ENCODE measurements at regions not wholly inside any gene's neighbourhood (a gene's known extent, or its start where the extent isn't known, plus 50 kb on each side); places are given as distances from the start of the nearest gene placed in this dataset.

- Mint-ChIP-seq H3K4me1 (ENCODE audit: low read depth) (no peaks in the 10 kb centered on the region), H3K36me3 (ENCODE audit: low read depth) (peaks cover 2% of the 10 kb centered on the region), H3K27ac (no peak overlapping the region), H3K27me3 (ENCODE audit: insufficient read depth) (peaks cover 15% of the 10 kb centered on the region), H3K9me3 (no peaks in the 10 kb centered on the region), H3K4me3 (no peak overlapping the region)
- intact Hi-C loops (cut with micrococcal nuclease): no loop called here
- DNase-seq (ENCODE audit: low spot score): no peak
Measured at GRCh38 chr2:111685342-111685741, 198.7 kb downstream of the ANAPC1 start.

GRCh38 chr2:111686994-111687393 is 197.0 kb downstream of the ANAPC1 start:
- no peak overlapping the region for H3K27ac Mint-ChIP-seq
- intact Hi-C loops (cut with micrococcal nuclease): no loop called here
- H3K9me3 Mint-ChIP-seq: no peaks in the 10 kb centered on the region
- peaks cover 6% of the 10 kb centered on the region for H3K4me1 Mint-ChIP-seq (ENCODE audit: low read depth)
- H3K4me3 Mint-ChIP-seq: no peak overlapping the region
- peaks cover 17% of the 10 kb centered on the region for H3K27me3 Mint-ChIP-seq (ENCODE audit: insufficient read depth)
- H3K36me3 Mint-ChIP-seq (ENCODE audit: low read depth): peaks cover 5% of the 10 kb centered on the region
- DNase-seq (ENCODE audit: low spot score): no peak

- Mint-ChIP-seq H3K9me3 (no peaks in the 10 kb centered on the region), H3K4me1 (ENCODE audit: low read depth) (peaks cover 12% of the 10 kb centered on the region), H3K36me3 (ENCODE audit: low read depth) (peaks cover 7% of the 10 kb centered on the region), H3K27ac (no peak overlapping the region), H3K27me3 (ENCODE audit: insufficient read depth) (peaks cover 13% of the 10 kb centered on the region), H3K4me3 (no peak overlapping the region)
- no peak for DNase-seq (ENCODE audit: low spot score)
- intact Hi-C loops (cut with micrococcal nuclease): no loop called here
Measured at GRCh38 chr2:111687911-111688310, 196.1 kb downstream of the ANAPC1 start.

GRCh38 chr2:111688482-111688881 is 195.5 kb downstream of the ANAPC1 start:
- intact Hi-C loops (cut with micrococcal nuclease): no loop called here
- DNase-seq (ENCODE audit: low spot score): no peak
- Mint-ChIP-seq H3K27me3 (ENCODE audit: insufficient read depth) (peaks cover 13% of the 10 kb centered on the region), H3K4me1 (ENCODE audit: low read depth) (peaks cover 12% of the 10 kb centered on the region), H3K36me3 (ENCODE audit: low read depth) (peaks cover 7% of the 10 kb centered on the region), H3K9me3 (no peaks in the 10 kb centered on the region), H3K27ac (no peak overlapping the region), H3K4me3 (no peak overlapping the region)

- no peaks in the 10 kb centered on the region for H3K9me3 Mint-ChIP-seq
- intact Hi-C loops (cut with micrococcal nuclease): no loop called here
- H3K27ac Mint-ChIP-seq: no peak overlapping the region
- peaks cover 12% of the 10 kb centered on the region for H3K4me1 Mint-ChIP-seq (ENCODE audit: low read depth)
- H3K4me3 Mint-ChIP-seq: no peak overlapping the region
- H3K36me3 Mint-ChIP-seq (ENCODE audit: low read depth): peaks cover 7% of the 10 kb centered on the region
- peaks cover 16% of the 10 kb centered on the region for H3K27me3 Mint-ChIP-seq (ENCODE audit: insufficient read depth)
- no peak for DNase-seq (ENCODE audit: low spot score)
Measured at GRCh38 chr2:111689174-111689573, 194.8 kb downstream of the ANAPC1 start.

GRCh38 chr2:111689941-111690340 is 194.1 kb downstream of the ANAPC1 start:
- DNase-seq (ENCODE audit: low spot score): no peak
- Mint-ChIP-seq H3K9me3 (no peaks in the 10 kb centered on the region), H3K27ac (no peak overlapping the region), H3K36me3 (ENCODE audit: low read depth) (peaks cover 7% of the 10 kb centered on the region), H3K27me3 (ENCODE audit: insufficient read depth) (peaks cover 13% of the 10 kb centered on the region), H3K4me3 (no peak overlapping the region), H3K4me1 (ENCODE audit: low read depth) (peaks cover 12% of the 10 kb centered on the region)
- intact Hi-C loops (cut with micrococcal nuclease): no loop called here

- peaks cover 4% of the 10 kb centered on the region for H3K9me3 Mint-ChIP-seq
- peaks cover 17% of the 10 kb centered on the region for H3K4me1 Mint-ChIP-seq (ENCODE audit: low read depth)
- DNase-seq (ENCODE audit: low spot score): no peak
- H3K27me3 Mint-ChIP-seq (ENCODE audit: insufficient read depth): peaks cover 16% of the 10 kb centered on the region
- H3K4me3 Mint-ChIP-seq: no peak overlapping the region
- peaks cover 11% of the 10 kb centered on the region for H3K36me3 Mint-ChIP-seq (ENCODE audit: low read depth)
- peak overlapping the region; percentile 56 for H3K27ac Mint-ChIP-seq
- intact Hi-C loops (cut with micrococcal nuclease): no loop called here
Measured at GRCh38 chr2:111691164-111691875, 192.7 kb downstream of the ANAPC1 start.

- Mint-ChIP-seq H3K27ac (no peak overlapping the region), H3K9me3 (peaks cover 4% of the 10 kb centered on the region), H3K4me3 (no peak overlapping the region), H3K36me3 (ENCODE audit: low read depth) (peaks cover 11% of the 10 kb centered on the region), H3K4me1 (ENCODE audit: low read depth) (peaks cover 17% of the 10 kb centered on the region), H3K27me3 (ENCODE audit: insufficient read depth) (peaks cover 16% of the 10 kb centered on the region)
- no peak for DNase-seq (ENCODE audit: low spot score)
- intact Hi-C loops (cut with micrococcal nuclease): no loop called here
Measured at GRCh38 chr2:111692311-111692710, 191.7 kb downstream of the ANAPC1 start.

- Mint-ChIP-seq H3K36me3 (ENCODE audit: low read depth) (peaks cover 11% of the 10 kb centered on the region), H3K27ac (no peak overlapping the region), H3K4me1 (ENCODE audit: low read depth) (peaks cover 38% of the 10 kb centered on the region), H3K9me3 (peaks cover 4% of the 10 kb centered on the region), H3K27me3 (ENCODE audit: insufficient read depth) (peaks cover 14% of the 10 kb centered on the region), H3K4me3 (no peak overlapping the region)
- DNase-seq (ENCODE audit: low spot score): no peak
- intact Hi-C loops (cut with micrococcal nuclease): loop anchor here (5.0 kb wide), 1 partner anchor 32 kb away; no protein-coding TSS in a partner anchor
Measured at GRCh38 chr2:111694700-111695101, 189.3 kb downstream of the ANAPC1 start.

- peaks cover 42% of the 10 kb centered on the region for H3K4me1 Mint-ChIP-seq (ENCODE audit: low read depth)
- H3K27me3 Mint-ChIP-seq (ENCODE audit: insufficient read depth): peaks cover 13% of the 10 kb centered on the region
- H3K36me3 Mint-ChIP-seq (ENCODE audit: low read depth): peaks cover 11% of the 10 kb centered on the region
- H3K27ac Mint-ChIP-seq: no peak overlapping the region
- H3K4me3 Mint-ChIP-seq: no peak overlapping the region
- H3K9me3 Mint-ChIP-seq: peaks cover 4% of the 10 kb centered on the region
- no peak for DNase-seq (ENCODE audit: low spot score)
- intact Hi-C loops (cut with micrococcal nuclease): loop anchor here (5.0 kb wide), 1 partner anchor 33 kb away; no protein-coding TSS in a partner anchor
Measured at GRCh38 chr2:111695441-111696007, 188.5 kb downstream of the ANAPC1 start.

- Mint-ChIP-seq H3K9me3 (peaks cover 4% of the 10 kb centered on the region), H3K36me3 (ENCODE audit: low read depth) (peaks cover 9% of the 10 kb centered on the region), H3K4me1 (ENCODE audit: low read depth) (peaks cover 44% of the 10 kb centered on the region), H3K27ac (no peak overlapping the region), H3K27me3 (ENCODE audit: insufficient read depth) (peaks cover 11% of the 10 kb centered on the region), H3K4me3 (no peak overlapping the region)
- intact Hi-C loops (cut with micrococcal nuclease): loop anchor here (5.0 kb wide), 1 partner anchor 34 kb away; no protein-coding TSS in a partner anchor
- no peak for DNase-seq (ENCODE audit: low spot score)
Measured at GRCh38 chr2:111696226-111696625, 187.8 kb downstream of the ANAPC1 start.

- Mint-ChIP-seq H3K27ac (no peak overlapping the region), H3K36me3 (ENCODE audit: low read depth) (peaks cover 5% of the 10 kb centered on the region), H3K4me3 (no peak overlapping the region), H3K4me1 (ENCODE audit: low read depth) (peaks cover 50% of the 10 kb centered on the region), H3K27me3 (ENCODE audit: insufficient read depth) (peaks cover 11% of the 10 kb centered on the region), H3K9me3 (peaks cover 4% of the 10 kb centered on the region)
- no peak for DNase-seq (ENCODE audit: low spot score)
- intact Hi-C loops (cut with micrococcal nuclease): loop anchor here (5.0 kb wide), 1 partner anchor 35 kb away; no protein-coding TSS in a partner anchor
Measured at GRCh38 chr2:111697560-111697959, 186.4 kb downstream of the ANAPC1 start.

- Mint-ChIP-seq H3K4me1 (ENCODE audit: low read depth) (peaks cover 54% of the 10 kb centered on the region), H3K36me3 (ENCODE audit: low read depth) (peaks cover 5% of the 10 kb centered on the region), H3K4me3 (no peak overlapping the region), H3K27me3 (ENCODE audit: insufficient read depth) (peaks cover 10% of the 10 kb centered on the region), H3K9me3 (peaks cover 4% of the 10 kb centered on the region), H3K27ac (no peak overlapping the region)
- intact Hi-C loops (cut with micrococcal nuclease): loop anchor here (5.0 kb wide), 1 partner anchor 36 kb away; no protein-coding TSS in a partner anchor
- DNase-seq (ENCODE audit: low spot score): no peak
Measured at GRCh38 chr2:111698089-111698488, 185.9 kb downstream of the ANAPC1 start.
